Kidney (tissue), 13 donors: ENCODE measurements at regions not wholly inside any gene's neighbourhood (a gene's known extent, or its start where the extent isn't known, plus 50 kb on each side); places are given as distances from the start of the nearest gene placed in this dataset.

Source experiments
- DNase-seq, 5 donors: peaks; one replicate each; pipeline ENCODE4 v3.0.0-alpha.2; 2013 to 2020
- FAIRE-seq: peaks from 2 replicates; lab custom pipeline; 2012; peaks lifted over from hg19 to GRCh38; lab: Jason Lieb, UNC
- H3K27ac ChIP-seq, 2 donors: one replicate each; pipeline ENCODE4 v1.7.0; 2013; ENCODE audit warnings: low read depth in 2 of 2, low read length in 2 of 2, inconsistent platforms in 1 of 2
- H3K27me3 ChIP-seq: one replicate; pipeline ENCODE4 v1.7.1; 2013; ENCODE audit warnings: low read length, inconsistent platforms; ENCODE audit not compliant: control insufficient read depth, insufficient read depth
- H3K36me3 ChIP-seq, 3 donors: one replicate each; pipeline versions ENCODE4 v1.7.0 to v1.7.1; 2013; ENCODE audit warnings: low read length in 3 of 3, control low read depth in 1 of 3, inconsistent platforms in 1 of 3; ENCODE audit not compliant: insufficient read depth in 3 of 3, control insufficient read depth in 2 of 3
- H3K4me1 ChIP-seq, 3 donors: one replicate each; pipeline versions ENCODE4 v1.7.0 to v1.7.1; 2013; ENCODE audit warnings: low read length in 3 of 3, inconsistent platforms in 1 of 3, low read depth in 1 of 3; ENCODE audit not compliant: control insufficient read depth in 2 of 3, insufficient read depth in 2 of 3
- H3K4me3 ChIP-seq, 3 donors: one replicate each; pipeline versions ENCODE4 v1.7.0 to v1.8.1; 2013; ENCODE audit warnings: low read length in 3 of 3, control low read depth in 1 of 3, inconsistent platforms in 1 of 3
- H3K9ac ChIP-seq, 3 donors: one replicate each; pipeline versions ENCODE4 v1.7.0 to v1.7.1; 2013; ENCODE audit warnings: low read length in 3 of 3, control low read depth in 1 of 3, inconsistent platforms in 1 of 3
- H3K9me3 ChIP-seq, 3 donors: one replicate each; pipeline versions ENCODE4 v1.7.0 to v1.7.1; 2013; ENCODE audit warnings: low read length in 3 of 3, control low read depth in 1 of 3, inconsistent platforms in 1 of 3; ENCODE audit not compliant: control insufficient read depth in 2 of 3, insufficient read depth in 1 of 3
- intact Hi-C: fragments of 100-400 bp; cut with DNase I; formaldehyde crosslinking; loops from one replicate; pipeline ENCODE4 v1.11.1; 2022
- TF ChIP-seq, protein P1 (sequence below): IDR thresholded peaks from 3 replicates; pipeline ENCODE4 v1.5.1; 2012; ENCODE audit warnings: mild to moderate bottlenecking, moderate library complexity, borderline replicate concordance; ENCODE audit not compliant: insufficient read depth; ENCODE audit errors: extremely low read depth
- donor health status: control.
- donor health status: control.
- donor health status: control.
- donor health status: control.
- donor health status: control.
- donor health status: DM: yes; HTN: yes; CAD: no.
- donor health status: Normal renal cell carcinoma (clear cell type).

DNA sequence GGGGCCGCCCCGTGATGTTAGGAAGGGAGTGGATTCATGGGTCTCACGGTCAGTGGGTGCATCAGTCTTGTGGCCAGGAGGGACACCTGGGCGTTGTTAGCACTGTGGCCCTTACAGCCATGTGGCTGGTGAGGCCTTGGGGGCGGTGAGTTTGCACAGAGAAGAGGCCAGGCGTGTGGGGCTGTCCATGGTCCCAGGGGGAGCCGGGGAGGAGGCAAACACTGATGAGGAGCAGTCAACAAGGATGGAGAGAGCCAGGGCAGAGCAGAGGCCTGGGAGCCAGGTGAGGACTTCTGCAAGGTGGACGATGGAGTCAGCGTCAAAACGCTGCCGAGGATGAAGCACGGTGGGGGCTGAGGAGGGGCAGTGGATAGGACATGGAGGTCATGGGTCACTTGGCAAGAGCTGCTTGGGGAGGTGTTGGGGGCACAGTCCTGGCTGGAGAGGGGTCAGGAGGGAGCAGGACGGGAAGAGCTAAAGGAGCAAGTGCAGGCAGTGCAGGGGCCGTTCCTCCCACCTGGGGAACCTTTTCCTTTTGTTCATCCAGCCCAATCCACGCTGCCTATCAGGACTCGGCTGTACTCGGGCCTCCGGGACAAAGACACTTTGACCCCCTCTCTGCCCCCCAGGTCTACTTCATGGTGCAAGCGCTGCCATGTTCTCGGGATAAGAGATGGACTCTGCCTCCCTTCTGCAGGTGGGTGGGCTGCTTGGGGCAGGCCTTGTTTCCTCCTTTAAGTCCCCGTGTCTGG, 801.1 kb downstream of the TBC1D22A start:
- DNase-seq, result no peak
- Histone ChIP-seq H3K9me3 (no peaks in the 10 kb centered on the region), H3K27ac (no peak overlapping the region), H3K4me1 (no peaks in the 10 kb centered on the region), H3K36me3 (no peaks in the 10 kb centered on the region), H3K4me3 (no peak overlapping the region), H3K27me3 (no peaks in the 10 kb centered on the region), H3K9ac (no peak overlapping the region)
- FAIRE-seq, result no peak
- TF ChIP-seq, protein P1, sequence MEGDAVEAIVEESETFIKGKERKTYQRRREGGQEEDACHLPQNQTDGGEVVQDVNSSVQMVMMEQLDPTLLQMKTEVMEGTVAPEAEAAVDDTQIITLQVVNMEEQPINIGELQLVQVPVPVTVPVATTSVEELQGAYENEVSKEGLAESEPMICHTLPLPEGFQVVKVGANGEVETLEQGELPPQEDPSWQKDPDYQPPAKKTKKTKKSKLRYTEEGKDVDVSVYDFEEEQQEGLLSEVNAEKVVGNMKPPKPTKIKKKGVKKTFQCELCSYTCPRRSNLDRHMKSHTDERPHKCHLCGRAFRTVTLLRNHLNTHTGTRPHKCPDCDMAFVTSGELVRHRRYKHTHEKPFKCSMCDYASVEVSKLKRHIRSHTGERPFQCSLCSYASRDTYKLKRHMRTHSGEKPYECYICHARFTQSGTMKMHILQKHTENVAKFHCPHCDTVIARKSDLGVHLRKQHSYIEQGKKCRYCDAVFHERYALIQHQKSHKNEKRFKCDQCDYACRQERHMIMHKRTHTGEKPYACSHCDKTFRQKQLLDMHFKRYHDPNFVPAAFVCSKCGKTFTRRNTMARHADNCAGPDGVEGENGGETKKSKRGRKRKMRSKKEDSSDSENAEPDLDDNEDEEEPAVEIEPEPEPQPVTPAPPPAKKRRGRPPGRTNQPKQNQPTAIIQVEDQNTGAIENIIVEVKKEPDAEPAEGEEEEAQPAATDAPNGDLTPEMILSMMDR, result no peak
- intact Hi-C loops, result no loop called here

- no peak for FAIRE-seq
- Histone ChIP-seq H3K27me3 (no peaks in the 10 kb centered on the region), H3K9ac (no peak overlapping the region), H3K4me1 (no peaks in the 10 kb centered on the region), H3K27ac (no peak overlapping the region), H3K36me3 (no peaks in the 10 kb centered on the region), H3K9me3 (no peaks in the 10 kb centered on the region), H3K4me3 (no peak overlapping the region)
- DNase-seq, result no peak
- TF ChIP-seq, protein P1, result no peak
- intact Hi-C loops, result no loop called here
Measured at GRCh38 chr22:47561766-47562165, 799.3 kb downstream of the TBC1D22A start.

GRCh38 chr22:47561115-47561675, 798.7 kb downstream of the TBC1D22A start:
- intact Hi-C loops, result no loop called here

More at GRCh38 chr22:47561115-47561675, 798.7 kb downstream of the TBC1D22A start:
- DNase-seq (no peak), FAIRE-seq (no peak)
- Histone ChIP-seq H3K36me3 (no peaks in the 10 kb centered on the region), H3K4me1 (no peaks in the 10 kb centered on the region), H3K27me3 (no peaks in the 10 kb centered on the region), H3K9ac (no peak overlapping the region), H3K27ac (no peak overlapping the region), H3K4me3 (no peak overlapping the region), H3K9me3 (no peaks in the 10 kb centered on the region)
- TF ChIP-seq, protein P1, result no peak
